Panc1 (cell line): ENCODE measurements at regions not wholly inside any gene's neighbourhood (a gene's known extent, or its start where the extent isn't known, plus 50 kb on each side); places are given as distances from the start of the nearest gene placed in this dataset.

Source experiments
- ATAC-seq: fragments of 200-7000 bp; cut with Tn5 transposase; 2 replicates; pipeline ENCODE4 v1.9.1; 2020; ENCODE audit warnings: mild to moderate bottlenecking, moderate library complexity
- BruUV-seq: library from RNA; stranded (reverse); fragments of 400-500 nt; replicated peaks from 2 replicates; lab custom pipeline; 2021; lab: Mats Ljungman, UMichigan
- CTCF ChIA-PET: fragments of 300-600 bp; sonication (Branson Sonifier 250); formaldehyde crosslinking; loops from one replicate; lab custom pipeline; 2022; ENCODE audit warnings: antibody characterized with exemption; lab: Charles Lee
- POLR2A ChIA-PET: fragments of 300-600 bp; sonication (Branson Sonifier 250); formaldehyde crosslinking; loops from one replicate; lab custom pipeline; 2022; ENCODE audit warnings: antibody characterized with exemption; lab: Charles Lee
- DNase-seq: peaks from one replicate; pipeline ENCODE4 v3.0.0-alpha.2; 2010; ENCODE audit warnings: low read depth, low spot score
- H3K27ac ChIP-seq: 2 replicates; pipeline ENCODE4 v1.5.1; 2011; ENCODE audit warnings: mild to moderate bottlenecking, low read length, inconsistent platforms
- H3K27me3 ChIP-seq: fragments of 200-500 bp; sonication (Bioruptor generic); 2 replicates; pipeline ENCODE4 v1.6.0; 2014; ENCODE audit warnings: low read length, inconsistent platforms; ENCODE audit not compliant: control insufficient read depth, insufficient read depth
- H3K36me3 ChIP-seq: fragments of 200-500 bp; sonication (Bioruptor generic); 2 replicates; pipeline ENCODE4 v1.5.1; 2014; ENCODE audit warnings: inconsistent platforms, mild to moderate bottlenecking, low read length, moderate library complexity; ENCODE audit not compliant: control insufficient read depth, insufficient read depth
- H3K4me1 ChIP-seq: 2 replicates; pipeline ENCODE4 v1.5.1; 2011; ENCODE audit warnings: inconsistent platforms, mild to moderate bottlenecking, low read length, moderate library complexity; ENCODE audit not compliant: control insufficient read depth, insufficient read depth
- H3K4me3 ChIP-seq, 2 experiments: 2 replicates each; pipeline ENCODE4 v1.5.1; 2011 to 2012; ENCODE audit warnings: low read depth in 2 of 2, low read length in 2 of 2, mild to moderate bottlenecking in 2 of 2, inconsistent platforms in 1 of 2, moderate library complexity in 1 of 2
- H3K9me3 ChIP-seq: fragments of 200-500 bp; sonication (Bioruptor generic); 2 replicates; pipeline ENCODE4 v1.5.1; 2014; ENCODE audit warnings: low read depth, mild to moderate bottlenecking, inconsistent platforms, low read length, moderate library complexity; ENCODE audit not compliant: control insufficient read depth, insufficient read depth
- CTCF ChIP-seq: fragments of 450-650 bp; IDR thresholded peaks from 2 replicates; pipeline ENCODE4 v1.5.1; 2017; ENCODE audit warnings: mild to moderate bottlenecking
- POLR2AphosphoS5 ChIP-seq: IDR thresholded peaks from 2 replicates; pipeline ENCODE4 v1.6.1; 2012; ENCODE audit warnings: mild to moderate bottlenecking, low read depth, low read length, moderate library complexity
- REST ChIP-seq, 2 experiments: IDR thresholded peaks; 2 replicates each; pipeline ENCODE4 v1.6.1; 2011 to 2012; ENCODE audit warnings: low read depth in 2 of 2, control low read depth in 1 of 2, low read length in 1 of 2, mild to moderate bottlenecking in 1 of 2, moderate library complexity in 1 of 2; ENCODE audit not compliant: insufficient read depth in 1 of 2
- SIN3A ChIP-seq: IDR thresholded peaks from 2 replicates; pipeline ENCODE4 v1.6.1; 2012; ENCODE audit warnings: low read depth, mild to moderate bottlenecking, low read length, moderate library complexity, borderline replicate concordance; ENCODE audit not compliant: insufficient read depth
- TCF7L2 ChIP-seq: IDR thresholded peaks from 2 replicates; pipeline ENCODE4 v1.6.1; 2011; ENCODE audit warnings: mild to moderate bottlenecking, low read depth, low read length, inconsistent platforms
- in situ Hi-C: cut with HindIII; loops from 2 replicates; pipeline ENCODE4 v1.10.0; 2016; ENCODE audit warnings: low sequenced_read_pairs, low pct_unique_long_range_greater_than_20kb
- intact Hi-C: fragments of 100-400 bp; cut with micrococcal nuclease; formaldehyde crosslinking; loops from one replicate; pipeline ENCODE4 v1.10.0; 2022; ENCODE audit not compliant: unreplicated experiment

- CTCF ChIA-PET: no interaction called here
- in situ Hi-C loops (no loop called here), intact Hi-C loops (no loop called here)
- Histone ChIP-seq H3K27ac (no peak overlapping the region), H3K36me3 (no peaks in the 10 kb centered on the region), H3K27me3 (no peaks in the 10 kb centered on the region), H3K9me3 (no peaks in the 10 kb centered on the region), H3K4me1 (no peaks in the 10 kb centered on the region), H3K4me3 (no peak overlapping the region)
- BruUV-seq: no TSS peak
- TF ChIP-seq REST (IDR thresholded peaks at IDR 0.05; ENCODE audit: insufficient read depth in 1 of 2, low read depth in 2 of 2, low read length in 1 of 2): no peak
- no peak for TF ChIP-seq POLR2AphosphoS5
- no peak for TF ChIP-seq CTCF
- TF ChIP-seq SIN3A: no peak
- TF ChIP-seq TCF7L2: no peak
- POLR2A ChIA-PET: no interaction called here
- DNase-seq (no peak), ATAC-seq (no peak)
Measured at GRCh38 chr7:34361663-34362250, 296.3 kb upstream of the NPSR1 start.

- no peak for TF ChIP-seq POLR2AphosphoS5
- no peak for TF ChIP-seq TCF7L2
- TF ChIP-seq SIN3A: no peak
- no peak for TF ChIP-seq REST (IDR thresholded peaks at IDR 0.05; ENCODE audit: insufficient read depth in 1 of 2, low read depth in 2 of 2, low read length in 1 of 2)
- no peak for TF ChIP-seq CTCF
- no TSS peak for BruUV-seq
- DNase-seq (no peak), ATAC-seq (no peak)
- no peak overlapping the region for H3K4me3 ChIP-seq
- no peaks in the 10 kb centered on the region for H3K36me3 ChIP-seq
- POLR2A ChIA-PET: no interaction called here
- CTCF ChIA-PET: no interaction called here
- in situ Hi-C loops: no loop called here
- intact Hi-C loops: no loop called here
- no peak overlapping the region for H3K27ac ChIP-seq
- no peaks in the 10 kb centered on the region for H3K4me1 ChIP-seq
- no peaks in the 10 kb centered on the region for H3K27me3 ChIP-seq
- H3K9me3 ChIP-seq: no peaks in the 10 kb centered on the region
Measured at GRCh38 chr7:34362621-34363020, 295.4 kb upstream of the NPSR1 start.
